ENCODE measurements at regions not wholly inside any gene's neighbourhood (a gene's known extent, or its start where the extent isn't known, plus 50 kb on each side); places are given as distances from the start of the nearest gene placed in this dataset.

DNA sequence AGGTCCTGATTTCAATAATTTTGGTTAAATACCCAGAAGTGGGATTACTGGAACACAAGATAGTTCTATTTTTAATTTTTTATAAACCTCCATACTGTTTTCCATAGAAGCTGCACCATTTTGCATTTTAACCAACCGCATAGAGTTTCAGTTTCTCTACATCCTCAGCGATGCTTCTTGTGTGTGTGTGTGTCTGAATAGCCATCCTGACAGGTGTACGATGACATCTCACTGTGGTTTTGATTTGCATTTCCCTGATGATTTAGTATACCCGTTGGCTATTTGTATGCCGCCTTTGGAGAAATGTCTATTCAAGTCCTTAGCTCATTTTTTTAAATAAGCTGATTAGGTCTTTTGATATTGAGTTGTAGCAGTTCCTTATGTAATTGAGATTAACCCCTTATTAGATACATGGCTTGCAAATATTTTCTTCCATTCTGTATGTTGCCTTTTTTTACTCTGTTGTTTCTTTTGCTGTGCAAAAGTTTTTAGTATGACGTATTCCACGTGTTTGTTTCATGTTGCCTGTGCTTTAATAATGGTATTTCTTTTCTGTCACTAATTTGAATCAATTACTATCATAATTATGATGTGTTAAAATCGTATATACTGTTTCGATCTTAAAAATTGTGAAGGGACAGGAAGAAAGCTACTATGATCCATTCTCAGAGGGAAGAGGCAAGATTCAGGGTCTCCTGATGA lies 227.2 kb upstream of the MON1B start:
- H3K9me2 ChIP-seq (replicated peaks; ENCODE audit: insufficient read depth, low read length), result no peaks in the 10 kb centered on the region
- no peaks in the 10 kb centered on the region for H4K20me1 ChIP-seq (ENCODE audit: low read depth, low read length)
- H3K9ac ChIP-seq (ENCODE audit: low read length), result no peak overlapping the region
- H3K27ac ChIP-seq (ENCODE audit: low read depth, low read length), result no peak overlapping the region
- H3K9me3 ChIP-seq (ENCODE audit: insufficient read depth, low read length), result no peaks in the 10 kb centered on the region
- H3F3A ChIP-seq (ENCODE audit: insufficient read depth), result no peaks in the 10 kb centered on the region
- H3K27me3 ChIP-seq (ENCODE audit: low read length), result no peaks in the 10 kb centered on the region
- H3K4me2 ChIP-seq (ENCODE audit: low read depth, low read length, poor library complexity, severe bottlenecking), result peak overlapping the region; percentile 10
- TF ChIP-seq EZH2phosphoT487 (conservative IDR thresholded peaks at IDR 0.05; ENCODE audit: low read length), result no peak
- TF ChIP-seq, protein P1, sequence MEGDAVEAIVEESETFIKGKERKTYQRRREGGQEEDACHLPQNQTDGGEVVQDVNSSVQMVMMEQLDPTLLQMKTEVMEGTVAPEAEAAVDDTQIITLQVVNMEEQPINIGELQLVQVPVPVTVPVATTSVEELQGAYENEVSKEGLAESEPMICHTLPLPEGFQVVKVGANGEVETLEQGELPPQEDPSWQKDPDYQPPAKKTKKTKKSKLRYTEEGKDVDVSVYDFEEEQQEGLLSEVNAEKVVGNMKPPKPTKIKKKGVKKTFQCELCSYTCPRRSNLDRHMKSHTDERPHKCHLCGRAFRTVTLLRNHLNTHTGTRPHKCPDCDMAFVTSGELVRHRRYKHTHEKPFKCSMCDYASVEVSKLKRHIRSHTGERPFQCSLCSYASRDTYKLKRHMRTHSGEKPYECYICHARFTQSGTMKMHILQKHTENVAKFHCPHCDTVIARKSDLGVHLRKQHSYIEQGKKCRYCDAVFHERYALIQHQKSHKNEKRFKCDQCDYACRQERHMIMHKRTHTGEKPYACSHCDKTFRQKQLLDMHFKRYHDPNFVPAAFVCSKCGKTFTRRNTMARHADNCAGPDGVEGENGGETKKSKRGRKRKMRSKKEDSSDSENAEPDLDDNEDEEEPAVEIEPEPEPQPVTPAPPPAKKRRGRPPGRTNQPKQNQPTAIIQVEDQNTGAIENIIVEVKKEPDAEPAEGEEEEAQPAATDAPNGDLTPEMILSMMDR (IDR thresholded peaks at IDR 0.05; ENCODE audit: insufficient read depth, low read length, poor library complexity, severe bottlenecking), result no peak
- H3K36me3 ChIP-seq (ENCODE audit: low read length), result no peaks in the 10 kb centered on the region
- H3K79me2 ChIP-seq (ENCODE audit: insufficient read depth, low read length), result no peaks in the 10 kb centered on the region
- no peak overlapping the region for H3K4me3 ChIP-seq (ENCODE audit: insufficient read depth, low read length, poor library complexity, severe bottlenecking)
- no peak overlapping the region for H2AFZ ChIP-seq (ENCODE audit: low read depth, low read length, severe bottlenecking)

GRCh38 chr16:76964464-76965154 lies 226.4 kb upstream of the MON1B start:
- Histone ChIP-seq H3K27me3 (ENCODE audit: low read length) (no peaks in the 10 kb centered on the region), H4K20me1 (ENCODE audit: low read depth, low read length) (no peaks in the 10 kb centered on the region), H3K9me3 (ENCODE audit: insufficient read depth, low read length) (no peaks in the 10 kb centered on the region), H3K27ac (ENCODE audit: low read depth, low read length) (no peak overlapping the region), H3K79me2 (ENCODE audit: insufficient read depth, low read length) (no peaks in the 10 kb centered on the region), H3K9ac (ENCODE audit: low read length) (no peak overlapping the region), H3K4me3 (ENCODE audit: insufficient read depth, low read length, poor library complexity, severe bottlenecking) (no peak overlapping the region), H2AFZ (ENCODE audit: low read depth, low read length, severe bottlenecking) (no peak overlapping the region), H3K36me3 (ENCODE audit: low read length) (no peaks in the 10 kb centered on the region), H3K9me2 (replicated peaks; ENCODE audit: insufficient read depth, low read length) (no peaks in the 10 kb centered on the region), H3F3A (ENCODE audit: insufficient read depth) (no peaks in the 10 kb centered on the region), H3K4me2 (ENCODE audit: low read depth, low read length, poor library complexity, severe bottlenecking) (no peak overlapping the region)
- no peak for TF ChIP-seq EZH2phosphoT487 (conservative IDR thresholded peaks at IDR 0.05; ENCODE audit: low read length)
- TF ChIP-seq, protein P1 (IDR thresholded peaks at IDR 0.05; ENCODE audit: insufficient read depth, low read length, poor library complexity, severe bottlenecking), result no peak

DNA sequence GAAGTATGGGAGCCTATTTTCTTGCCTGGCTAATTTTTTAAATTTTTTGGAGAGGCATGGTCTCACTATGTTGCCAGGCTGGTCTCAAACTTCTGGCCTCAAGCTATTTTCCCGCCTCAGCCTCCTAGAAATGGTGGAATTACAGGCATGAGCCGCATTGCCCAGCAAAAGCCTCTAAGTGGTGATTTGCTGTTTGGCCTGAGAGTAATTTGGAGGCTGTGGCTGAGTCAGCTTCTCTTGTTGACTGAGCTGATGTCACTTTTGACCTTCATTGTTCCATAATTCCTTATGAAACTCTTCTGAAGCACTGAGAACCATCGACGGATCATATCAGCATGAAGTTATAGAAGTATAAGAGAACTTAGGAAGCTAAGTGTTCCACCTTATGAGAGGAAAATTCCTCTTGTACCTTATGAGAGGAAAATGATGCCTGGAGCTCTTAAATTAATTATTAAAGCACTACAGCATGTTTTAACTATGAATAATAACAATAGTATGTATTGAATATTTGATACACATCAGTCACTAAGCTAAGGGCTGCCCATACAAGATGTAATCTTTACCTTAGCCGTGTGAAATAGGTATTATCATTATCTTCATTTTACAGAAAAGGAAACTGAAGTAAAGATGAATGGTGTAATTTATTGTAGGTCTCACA lies 220.8 kb upstream of the MON1B start:
- Histone ChIP-seq H3K9me2 (replicated peaks; ENCODE audit: insufficient read depth, low read length) (peaks cover 7% of the 10 kb centered on the region; the same call in 1 of the 2 replicates), H3K27ac (ENCODE audit: low read depth, low read length) (no peak overlapping the region), H3K79me2 (ENCODE audit: insufficient read depth, low read length) (no peaks in the 10 kb centered on the region), H3K27me3 (ENCODE audit: low read length) (no peaks in the 10 kb centered on the region), H3K4me3 (ENCODE audit: insufficient read depth, low read length, poor library complexity, severe bottlenecking) (no peak overlapping the region), H4K20me1 (ENCODE audit: low read depth, low read length) (no peaks in the 10 kb centered on the region), H2AFZ (ENCODE audit: low read depth, low read length, severe bottlenecking) (no peak overlapping the region), H3K9ac (ENCODE audit: low read length) (no peak overlapping the region), H3F3A (ENCODE audit: insufficient read depth) (no peaks in the 10 kb centered on the region), H3K36me3 (ENCODE audit: low read length) (no peaks in the 10 kb centered on the region), H3K9me3 (ENCODE audit: insufficient read depth, low read length) (no peaks in the 10 kb centered on the region), H3K4me2 (ENCODE audit: low read depth, low read length, poor library complexity, severe bottlenecking) (no peak overlapping the region)
- TF ChIP-seq EZH2phosphoT487 (conservative IDR thresholded peaks at IDR 0.05; ENCODE audit: low read length), result no peak
- TF ChIP-seq, protein P1 (IDR thresholded peaks at IDR 0.05; ENCODE audit: insufficient read depth, low read length, poor library complexity, severe bottlenecking), result no peak

Data from SU-DHL-6 (cell line).